ENCODE measurements at regions not wholly inside any gene's neighbourhood (a gene's known extent, or its start where the extent isn't known, plus 50 kb on each side); places are given as distances from the start of the nearest gene placed in this dataset.

GRCh38 chr10:30730306-30730705 lies 100.8 kb upstream of the LYZL2 start (continued):
- TF ChIP-seq CHD7 (IDR thresholded peaks at IDR 0.05; ENCODE audit: insufficient replicate concordance, low read length), result no peak
- TF ChIP-seq BCL11A (IDR thresholded peaks at IDR 0.05; ENCODE audit: low read depth in 2 of 2, low read length in 2 of 2), result no peak
- TF ChIP-seq BRCA1 (IDR thresholded peaks at IDR 0.05; ENCODE audit: low read depth, low read length), result no peak
- TF ChIP-seq JUN (IDR thresholded peaks at IDR 0.05; ENCODE audit: low read depth, low read length), result no peak
- TF ChIP-seq JUND (IDR thresholded peaks at IDR 0.05; ENCODE audit: low read length), result no peak
- no peak for TF ChIP-seq EZH2 (IDR thresholded peaks at IDR 0.05; ENCODE audit: low read depth, low read length, severe bottlenecking)
- TF ChIP-seq SP1 (IDR thresholded peaks at IDR 0.05; ENCODE audit: low read depth, low read length), result no peak
- TF ChIP-seq SIRT6 (IDR thresholded peaks at IDR 0.05; ENCODE audit: low read length), result no peak
- no peak for TF ChIP-seq CHD1 (IDR thresholded peaks at IDR 0.05; ENCODE audit: low read depth, low read length)
- TF ChIP-seq SIN3A (conservative IDR thresholded peaks at IDR 0.05 in 1 of 2, IDR thresholded peaks at IDR 0.05 in 1 of 2; ENCODE audit: low read depth in 1 of 2, low read length in 2 of 2), result no peak

Data from H1 (cell line).